SH-SY5Y (cell line): ENCODE measurements at regions not wholly inside any gene's neighbourhood (a gene's known extent, or its start where the extent isn't known, plus 50 kb on each side); places are given as distances from the start of the nearest gene placed in this dataset.

Source experiments
- GATA2 ChIP-seq: IDR thresholded peaks from 2 replicates; pipeline ENCODE4 v1.6.1; 2011; ENCODE audit warnings: mild to moderate bottlenecking, low read depth, low read length
- GATA3 ChIP-seq: IDR thresholded peaks from 2 replicates; pipeline ENCODE4 v1.6.1; 2011; ENCODE audit warnings: low read depth, mild to moderate bottlenecking, low read length, moderate library complexity

GRCh38 chr1:57839067-57839466 is 415.2 kb upstream of the DAB1 start:
- TF ChIP-seq GATA3 (no peak), GATA2 (no peak)

GRCh38 chr1:57835620-57836019 is 411.8 kb upstream of the DAB1 start:
- no peak for TF ChIP-seq GATA3

- TF ChIP-seq GATA2 (no peak), GATA3 (no peak)
Observed at GRCh38 chr1:57833296-57833695, 409.4 kb upstream of the DAB1 start.

GRCh38 chr1:57832612-57833011 is 408.8 kb upstream of the DAB1 start:
- TF ChIP-seq GATA3 (no peak), GATA2 (no peak)

GRCh38 chr1:57831624-57832023 is 407.8 kb upstream of the DAB1 start:
- no peak for TF ChIP-seq GATA2
- TF ChIP-seq GATA3: no peak

- no peak for TF ChIP-seq GATA3
- no peak for TF ChIP-seq GATA2
Observed at GRCh38 chr1:57826535-57826934, 402.7 kb upstream of the DAB1 start.

GRCh38 chr1:57824535-57824934 is 400.7 kb upstream of the DAB1 start:
- TF ChIP-seq GATA3 (no peak), GATA2 (no peak)

- no peak for TF ChIP-seq GATA2
- no peak for TF ChIP-seq GATA3
Observed at GRCh38 chr1:57820356-57821095, 396.7 kb upstream of the DAB1 start.

- TF ChIP-seq GATA2 (no peak), GATA3 (no peak)
Observed at GRCh38 chr1:57819893-57820292, 396.0 kb upstream of the DAB1 start.

GRCh38 chr1:57803586-57803985 is 379.7 kb upstream of the DAB1 start:
- no peak for TF ChIP-seq GATA3
- TF ChIP-seq GATA2: no peak

- TF ChIP-seq GATA2: no peak
- TF ChIP-seq GATA3: no peak
Observed at GRCh38 chr1:57800376-57800775, 376.5 kb upstream of the DAB1 start.

- no peak for TF ChIP-seq GATA2
Observed at GRCh38 chr1:57799490-57800115, 375.7 kb upstream of the DAB1 start.

GRCh38 chr1:57798543-57798942 is 374.7 kb upstream of the DAB1 start:
- TF ChIP-seq GATA2 (no peak), GATA3 (no peak)

GRCh38 chr1:57797084-57797483 is 373.2 kb upstream of the DAB1 start:
- no peak for TF ChIP-seq GATA2
- TF ChIP-seq GATA3: no peak

GRCh38 chr1:57796616-57797015 is 372.8 kb upstream of the DAB1 start:
- no peak for TF ChIP-seq GATA3
- no peak for TF ChIP-seq GATA2
